Stomach (tissue), 4 donors: ENCODE measurements at regions not wholly inside any gene's neighbourhood (a gene's known extent, or its start where the extent isn't known, plus 50 kb on each side); places are given as distances from the start of the nearest gene placed in this dataset.

ENCODE experiments used
- CTCF ChIP-seq, 7 experiments: fragments of 450-650 bp in 4 of 7; fragments of 200-600 bp in 3 of 7; sonication (generic) in 3 of 7; IDR thresholded peaks; one replicate each; pipeline ENCODE4 v1.5.1; 2016 to 2019; ENCODE audit warnings: antibody characterized with exemption in 7 of 7, control low read depth in 2 of 7, mild to moderate bottlenecking in 1 of 7
- EP300 ChIP-seq: sonication (generic); formaldehyde crosslinking; IDR thresholded peaks from one replicate; pipeline ENCODE4 v1.6.1; 2017; ENCODE audit warnings: antibody characterized with exemption
- POLR2A ChIP-seq, 4 donors: fragments of 450-650 bp; IDR thresholded peaks; one replicate each; pipeline ENCODE4 v1.6.1; 2016; ENCODE audit warnings: antibody characterized with exemption in 4 of 4, control low read depth in 2 of 4, mild to moderate bottlenecking in 1 of 4, moderate library complexity in 1 of 4

DNA sequence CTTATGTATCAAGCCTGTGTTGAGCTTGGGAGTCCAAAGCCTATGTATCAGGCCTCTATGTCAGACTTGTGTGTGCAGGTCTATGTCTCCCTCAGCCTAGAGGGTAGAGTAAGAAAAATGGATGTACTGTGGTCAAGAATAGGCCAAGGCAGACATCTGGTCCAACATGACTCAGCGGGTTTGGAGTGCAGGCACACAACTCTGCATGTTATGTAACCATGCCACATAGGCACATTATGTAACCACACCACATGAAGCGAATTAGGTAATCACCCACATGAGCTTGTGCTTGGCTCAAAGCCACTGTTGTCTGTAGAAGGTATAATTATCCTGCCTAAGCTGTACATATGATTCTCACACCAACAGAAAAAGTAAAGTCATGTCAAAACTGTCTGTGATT, 1190.5 kb upstream of the EYS start:
- TF ChIP-seq CTCF (IDR thresholded peaks at IDR 0.05) (no peak), POLR2A (IDR thresholded peaks at IDR 0.05) (no peak), EP300 (no peak)
